ENCODE measurements at regions not wholly inside any gene's neighbourhood (a gene's known extent, or its start where the extent isn't known, plus 50 kb on each side); places are given as distances from the start of the nearest gene placed in this dataset.

- no peak for DNase-seq
Measured at GRCh38 chr10:109474812-109475211, 448.5 kb downstream of the XPNPEP1 start.

GRCh38 chr10:109474261-109474660 is 449.1 kb downstream of the XPNPEP1 start:
- DNase-seq: no peak

GRCh38 chr10:109467551-109467950 is 455.8 kb downstream of the XPNPEP1 start:
- no peak for DNase-seq

DNA sequence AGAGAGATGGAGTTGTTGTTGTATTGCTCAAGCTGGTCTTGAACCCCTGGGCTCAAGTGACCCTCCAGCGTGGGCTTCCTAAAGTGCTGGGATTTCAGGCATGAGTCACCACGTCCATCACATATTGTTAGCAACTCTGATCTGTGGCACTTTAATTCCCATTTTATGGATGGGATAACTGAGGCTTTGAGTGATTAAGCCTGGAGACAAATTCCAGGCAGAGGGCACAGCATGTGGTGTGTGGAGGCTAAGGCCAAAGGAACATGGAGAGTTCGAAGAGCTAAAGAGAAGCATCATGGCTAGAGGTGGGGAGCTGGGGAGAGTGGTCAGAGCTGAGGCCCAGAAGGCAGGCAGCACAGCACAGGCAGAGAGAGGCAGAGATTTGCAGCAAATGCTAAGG is 458.4 kb downstream of the XPNPEP1 start:
- DNase-seq: no peak

- no peak for DNase-seq
Measured at GRCh38 chr10:109457302-109457638, 466.0 kb downstream of the XPNPEP1 start.

DNA sequence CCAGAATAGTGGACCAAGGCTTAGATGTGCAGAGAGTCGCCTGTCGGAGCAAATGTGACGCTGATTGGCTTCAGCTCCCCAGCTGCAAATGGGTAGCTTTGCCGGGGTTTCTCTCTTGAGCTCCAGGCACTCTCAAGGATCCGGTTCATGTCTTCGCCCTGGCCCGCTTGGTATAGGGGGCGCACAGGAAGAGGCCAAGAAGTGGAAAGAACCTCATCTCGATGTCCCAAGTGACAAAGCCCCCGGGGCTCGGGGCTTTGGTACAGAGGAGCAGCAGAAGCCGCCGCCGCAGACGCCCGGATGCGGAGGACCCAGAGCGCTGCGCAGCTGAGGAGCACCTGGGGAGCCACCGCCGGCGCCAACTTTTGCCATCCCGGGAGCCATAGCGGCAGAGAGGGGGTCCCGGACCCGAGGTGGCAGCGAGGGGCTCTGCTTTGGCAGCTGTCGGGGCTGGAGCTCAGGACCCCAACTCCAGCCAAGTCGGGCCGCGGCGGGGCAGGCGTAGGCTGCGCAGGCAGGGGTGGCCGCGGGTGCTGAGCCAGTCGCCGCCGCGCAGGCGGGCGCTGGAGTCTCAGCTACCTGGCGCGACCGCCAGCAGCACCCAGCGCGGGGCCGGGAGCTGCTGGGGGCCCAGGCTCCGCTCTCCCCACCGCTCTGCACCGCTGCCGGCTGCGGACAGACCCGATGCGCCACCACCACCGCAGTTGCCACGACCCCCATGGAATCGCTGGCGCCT is 466.6 kb downstream of the XPNPEP1 start:
- DNase-seq: no peak

- DNase-seq: no peak
Measured at GRCh38 chr10:109454691-109455090, 468.6 kb downstream of the XPNPEP1 start.

GRCh38 chr10:109451879-109452278 is 471.4 kb downstream of the XPNPEP1 start:
- DNase-seq: no peak

DNA sequence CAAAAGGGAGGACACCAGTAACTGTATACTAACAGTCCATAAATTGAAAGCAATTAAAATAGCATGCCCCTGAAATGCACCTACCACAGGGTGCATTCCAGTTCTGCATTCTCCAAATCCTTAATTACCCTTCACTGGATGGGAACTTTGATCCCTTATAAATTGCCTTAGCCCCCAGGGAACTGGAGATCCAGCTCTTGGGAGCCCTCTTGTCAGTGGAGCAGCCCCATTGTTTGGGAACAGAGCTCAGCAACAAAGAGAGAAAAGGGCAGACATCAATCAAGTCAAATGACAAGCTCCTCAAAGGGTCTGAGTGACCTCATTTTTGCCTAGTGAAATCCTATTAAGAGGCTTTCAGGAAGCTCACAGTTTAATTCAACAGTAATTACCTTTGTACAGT is 472.6 kb downstream of the XPNPEP1 start:
- no peak for DNase-seq

GRCh38 chr10:109433434-109433833 is 489.9 kb downstream of the XPNPEP1 start:
- no peak for DNase-seq

DNA sequence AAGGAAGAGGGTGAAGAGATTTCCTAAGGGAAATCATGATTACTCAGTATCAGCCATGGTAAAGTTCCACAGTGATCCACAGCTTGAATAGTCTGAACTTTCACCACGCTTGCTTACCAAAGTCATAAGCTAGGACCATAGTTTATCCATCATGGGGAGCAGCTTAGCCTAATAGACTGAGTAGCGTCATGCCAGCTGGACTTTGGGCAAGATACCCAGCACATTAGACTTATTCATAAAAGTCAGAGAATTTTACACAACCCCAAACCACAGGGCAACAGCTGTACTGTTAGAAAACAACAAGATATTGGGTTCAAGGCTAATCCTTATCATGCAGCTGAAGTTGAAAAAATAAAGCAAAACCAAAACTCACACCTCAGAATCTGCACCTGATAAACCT is 491.0 kb downstream of the XPNPEP1 start:
- DNase-seq: no peak

DNA sequence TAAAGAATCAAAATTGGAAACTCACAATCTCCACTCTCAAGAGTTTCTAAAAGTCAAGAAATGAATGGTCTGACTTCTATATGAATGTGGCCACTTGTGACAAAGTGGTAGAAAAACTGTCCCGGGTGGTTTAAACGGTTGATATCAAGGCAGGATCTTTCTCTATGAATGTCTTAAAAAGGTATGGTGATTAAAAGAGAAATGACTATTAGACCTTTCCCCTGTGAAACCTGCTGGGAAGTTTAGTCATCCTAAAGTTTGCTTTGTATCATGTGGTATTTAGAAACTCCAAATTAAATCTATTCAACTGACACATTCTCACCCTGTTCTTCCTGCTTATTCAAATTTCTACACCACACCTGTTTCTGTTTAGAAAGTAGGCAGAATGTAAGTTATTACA is 492.5 kb downstream of the XPNPEP1 start:
- no peak for DNase-seq

DNA sequence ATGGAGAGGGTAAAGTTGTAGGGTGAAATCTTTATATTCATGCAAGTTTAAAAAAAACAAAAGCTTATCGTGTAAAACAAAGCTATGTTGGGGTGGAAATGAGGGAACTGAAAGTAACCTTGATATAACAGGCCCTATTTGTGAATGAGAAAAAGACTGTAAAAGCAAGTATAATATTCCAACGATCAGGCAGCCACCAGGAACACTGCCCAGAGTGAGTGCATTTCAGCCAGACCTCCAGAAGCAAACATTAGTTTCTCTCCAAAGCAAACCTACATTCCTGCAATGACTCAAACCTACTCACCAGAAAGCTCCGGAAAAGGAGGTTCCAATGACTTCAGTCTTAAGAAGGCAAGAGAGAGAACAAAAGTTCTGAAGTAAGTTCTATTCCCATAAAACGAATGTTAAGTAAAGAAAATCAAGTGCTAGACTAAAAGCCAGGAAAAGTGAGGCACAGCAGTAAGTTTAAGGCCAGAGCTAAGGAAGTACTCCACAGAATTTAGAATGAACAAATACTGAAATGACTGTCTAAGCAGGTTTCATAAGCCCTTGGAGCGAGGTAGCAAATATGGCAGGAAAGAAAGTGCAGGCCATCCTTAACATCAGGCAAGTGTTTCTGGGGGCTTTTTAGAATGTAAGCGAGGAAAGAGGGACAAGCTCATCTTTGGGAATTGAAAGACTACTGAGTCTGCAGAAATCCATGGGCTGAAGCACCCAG is 493.1 kb downstream of the XPNPEP1 start:
- DNase-seq: no peak

DNA sequence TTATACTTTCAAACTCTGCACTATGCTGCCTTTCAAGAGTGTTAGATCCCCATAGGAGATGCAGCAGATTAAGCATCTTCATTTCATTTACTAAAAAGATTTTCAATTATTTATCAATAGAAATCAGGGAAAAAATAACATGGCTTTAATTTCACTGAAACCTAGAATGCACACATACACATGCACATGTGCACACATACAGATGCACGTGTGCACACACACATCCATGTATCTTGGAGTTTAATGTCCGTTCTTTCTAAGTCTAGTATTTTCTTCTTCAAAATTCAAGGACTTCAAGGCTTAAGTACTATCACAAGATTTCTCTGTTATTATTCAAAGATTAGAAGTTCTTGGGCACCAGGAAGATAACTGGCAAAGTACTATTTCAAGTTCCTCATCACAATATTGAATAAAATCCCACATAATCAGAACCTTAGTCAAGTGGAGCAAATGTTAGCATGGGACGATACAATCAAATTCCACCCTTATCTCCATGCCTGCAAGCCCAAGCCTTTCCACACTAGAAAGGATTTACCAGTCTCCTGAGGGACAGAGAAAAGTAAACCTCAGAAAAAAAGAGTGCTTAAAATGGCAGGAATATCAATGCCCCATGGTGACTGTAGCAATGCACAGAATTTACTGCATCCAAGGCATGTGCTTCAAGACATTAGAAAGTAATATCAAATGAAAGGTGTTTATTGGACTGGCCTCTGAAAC is 494.4 kb downstream of the XPNPEP1 start:
- no peak for DNase-seq

DNA sequence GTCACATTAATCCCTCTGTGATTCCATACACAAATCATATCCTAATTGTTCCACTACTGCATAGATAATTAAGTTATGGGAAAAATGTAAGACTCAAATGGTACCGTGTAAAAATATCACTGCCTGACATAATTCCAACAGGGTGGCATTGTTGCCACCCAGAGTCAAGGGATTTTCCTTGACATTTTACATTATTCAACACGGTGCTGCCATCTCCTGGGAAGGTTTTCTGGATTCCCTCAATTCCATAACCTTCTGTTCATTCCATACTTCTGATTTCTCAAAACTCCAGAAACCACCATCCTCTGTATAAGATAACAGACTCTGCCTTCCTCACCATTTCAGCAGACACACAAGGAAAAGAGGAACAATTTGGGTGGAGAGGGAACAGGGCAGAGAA is 495.9 kb downstream of the XPNPEP1 start:
- DNase-seq: no peak

DNA sequence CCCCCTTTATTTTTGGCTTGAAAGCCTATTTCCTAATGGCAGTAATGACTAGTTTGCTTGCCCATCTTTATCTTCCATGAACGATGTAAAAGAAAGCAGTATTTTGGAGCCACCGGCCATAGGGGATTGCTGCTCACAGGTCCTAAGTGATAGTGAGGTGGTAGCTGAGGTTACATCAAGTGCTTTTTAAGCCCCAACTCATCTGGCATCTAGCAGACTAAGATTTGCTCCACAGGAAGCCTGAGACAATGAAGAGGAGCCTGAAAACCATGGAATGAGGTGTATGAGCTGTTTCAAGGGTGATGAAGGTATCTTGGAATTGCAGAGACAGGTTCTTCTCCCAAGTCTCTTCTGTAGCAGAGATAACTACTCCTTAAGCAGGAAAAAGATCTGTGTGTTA is 496.3 kb downstream of the XPNPEP1 start:
- no peak for DNase-seq

DNA sequence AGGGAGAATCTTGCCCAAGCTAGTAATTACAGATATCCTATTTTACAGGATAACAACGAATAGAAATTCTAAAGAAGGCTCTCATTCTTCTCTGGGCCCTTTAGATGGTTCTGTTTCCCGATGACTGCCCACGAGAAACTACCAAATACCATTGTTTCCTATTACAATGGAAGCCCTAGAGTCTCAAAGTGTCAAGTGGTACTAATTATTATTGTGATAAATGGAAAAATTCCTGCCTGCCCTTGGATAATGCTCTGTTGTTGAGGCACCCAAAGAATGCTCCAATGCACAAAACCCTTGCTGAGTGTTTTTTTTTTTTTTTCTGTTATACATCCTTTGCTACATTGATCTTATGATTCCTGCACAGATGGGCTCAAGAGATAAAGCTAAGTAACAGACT is 504.5 kb downstream of the XPNPEP1 start:
- no peak for DNase-seq

DNA sequence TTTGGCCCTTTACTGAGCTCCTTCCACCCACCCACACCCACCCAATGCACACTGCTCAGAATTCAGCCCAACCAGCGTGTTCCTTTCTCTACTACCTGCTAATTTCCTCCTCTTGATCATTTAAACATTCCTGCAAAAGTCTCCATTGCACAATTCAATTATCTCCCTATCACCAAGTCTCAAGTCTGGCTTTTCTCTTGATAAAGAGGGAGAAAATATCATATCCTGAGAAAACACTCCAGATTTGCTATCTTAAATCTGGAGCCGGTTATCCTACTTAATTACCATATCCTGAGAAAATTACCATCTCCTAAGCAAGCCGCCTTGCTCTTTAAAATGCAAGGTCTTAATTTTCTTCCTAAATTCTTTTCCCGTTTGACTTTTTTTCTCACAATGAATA is 505.5 kb downstream of the XPNPEP1 start:
- DNase-seq: no peak

DNA sequence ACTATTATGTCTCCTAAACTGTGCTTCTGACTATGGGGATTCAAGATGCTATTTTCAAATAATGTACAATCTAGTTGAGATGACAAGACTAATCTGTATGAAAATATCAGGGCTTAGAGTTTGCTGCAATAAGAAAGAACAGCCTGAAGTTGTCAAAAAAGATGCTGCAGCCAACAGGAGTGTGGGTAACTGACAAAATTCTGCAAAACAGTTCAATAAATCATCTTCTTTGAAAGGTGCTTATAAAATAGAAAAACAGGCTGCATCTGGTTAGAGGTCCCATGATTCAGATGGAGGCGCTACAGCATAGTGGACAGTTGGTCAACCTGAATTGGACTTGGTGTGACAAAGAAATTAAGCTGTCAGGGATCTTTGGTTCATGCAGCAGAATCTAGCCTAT is 511.0 kb downstream of the XPNPEP1 start:
- no peak for DNase-seq

- DNase-seq: no peak
Measured at GRCh38 chr10:109411917-109412316, 511.4 kb downstream of the XPNPEP1 start.

- no peak for DNase-seq
Measured at GRCh38 chr10:109405338-109405737, 518.0 kb downstream of the XPNPEP1 start.

- no peak for DNase-seq
Measured at GRCh38 chr10:109403551-109403950, 519.8 kb downstream of the XPNPEP1 start.

GRCh38 chr10:109393425-109393824 is 529.9 kb downstream of the XPNPEP1 start:
- no peak for DNase-seq

GRCh38 chr10:109386921-109387320 is 536.4 kb downstream of the XPNPEP1 start:
- DNase-seq: no peak
